ENCODE measurements at regions not wholly inside any gene's neighbourhood (a gene's known extent, or its start where the extent isn't known, plus 50 kb on each side); places are given as distances from the start of the nearest gene placed in this dataset.

DNA sequence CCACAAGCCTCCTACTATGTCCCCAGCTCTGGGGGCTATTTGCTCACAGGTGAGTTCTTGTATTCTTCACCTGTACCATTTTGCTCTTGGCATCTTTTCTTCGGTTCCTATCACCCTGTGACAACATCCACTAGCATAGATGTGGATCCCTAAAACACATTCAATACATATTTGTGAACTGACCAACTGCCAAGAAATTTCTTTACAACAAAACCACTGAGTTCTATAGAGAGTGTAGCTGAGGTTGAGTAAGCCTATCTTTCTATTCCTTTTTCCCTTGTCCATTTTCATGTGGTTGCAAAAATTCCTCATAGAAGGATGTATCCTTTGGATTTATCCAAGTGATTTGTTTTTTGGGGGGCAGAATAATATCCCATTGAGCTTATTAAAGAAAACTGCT, 192.7 kb upstream of the ITGA4 start:
- TF ChIP-seq EZH2 (IDR thresholded peaks at IDR 0.05): no peak
- TF ChIP-seq POLR2AphosphoS5 (IDR thresholded peaks at IDR 0.05; ENCODE audit: borderline replicate concordance, low read depth, low read length): no peak
- no peak for TF ChIP-seq FOXP2 (optimal IDR thresholded peaks at IDR 0.05; ENCODE audit: control extremely low read depth, extremely low read length, insufficient read depth)
